WTC11 (cell line): ENCODE measurements at regions not wholly inside any gene's neighbourhood (a gene's known extent, or its start where the extent isn't known, plus 50 kb on each side); places are given as distances from the start of the nearest gene placed in this dataset.

Experiments
- ATAC-seq: fragments of 200-7000 bp; cut with Tn5 transposase; 2 replicates; pipeline ENCODE4 v1.10.0; 2021; ENCODE audit warnings: mild to moderate bottlenecking, moderate library complexity
- CTCF ChIA-PET: fragments of 300-600 bp; sonication (Branson Sonifier 250); formaldehyde crosslinking; loops from one replicate; lab custom pipeline; 2021; ENCODE audit warnings: antibody characterized with exemption; lab: Charles Lee
- POLR2A ChIA-PET: fragments of 350-600 bp; sonication (Branson Sonifier 250); formaldehyde crosslinking; loops from one replicate; lab custom pipeline; 2021; ENCODE audit warnings: antibody characterized with exemption; lab: Charles Lee
- DNase-seq: peaks from one replicate; pipeline ENCODE4 v3.0.0; 2021; ENCODE audit warnings: low spot score
- H3K27ac Mint-ChIP-seq: 2 replicates; pipeline ENCODE4 v1.8.0; 2021; ENCODE audit warnings: mixed read lengths
- H3K27me3 Mint-ChIP-seq: 2 replicates; pipeline ENCODE4 v1.8.0; 2021; ENCODE audit warnings: low read depth, mild to moderate bottlenecking, moderate library complexity, mixed read lengths
- H3K36me3 Mint-ChIP-seq: 2 replicates; pipeline ENCODE4 v1.8.0; 2021; ENCODE audit warnings: mixed read lengths
- H3K4me1 Mint-ChIP-seq: 2 replicates; pipeline ENCODE4 v1.8.0; 2022; ENCODE audit warnings: mixed read lengths
- H3K4me3 Mint-ChIP-seq: 2 replicates; pipeline ENCODE4 v1.8.0; 2021; ENCODE audit warnings: mild to moderate bottlenecking, moderate library complexity, mixed read lengths
- H3K9me3 Mint-ChIP-seq: 2 replicates; pipeline ENCODE4 v1.8.0; 2021; ENCODE audit warnings: mixed read lengths
- ATF1 ChIP-seq: sonication (generic); formaldehyde crosslinking; IDR thresholded peaks from 2 replicates; pipeline ENCODE4 v1.8.1; 2023; ENCODE audit warnings: mild to moderate bottlenecking, moderate library complexity, missing genetic modification reagents
- E2F5 ChIP-seq: sonication (generic); formaldehyde crosslinking; IDR thresholded peaks from 2 replicates; pipeline ENCODE4 v1.8.1; 2022; ENCODE audit warnings: mild to moderate bottlenecking, moderate library complexity, missing genetic modification reagents
- FOXP1 ChIP-seq: sonication (generic); formaldehyde crosslinking; IDR thresholded peaks from 2 replicates; pipeline ENCODE4 v1.8.0; 2022; ENCODE audit warnings: missing genetic modification reagents, mild to moderate bottlenecking, moderate library complexity, borderline replicate concordance
- GTF2I ChIP-seq: fragments of 250-450 bp; sonication (Bioruptor Pico); conservative IDR thresholded peaks from 2 replicates; pipeline ENCODE4 v1.4.0; 2021; ENCODE audit warnings: mild to moderate bottlenecking
- IRF2 ChIP-seq: sonication (generic); formaldehyde crosslinking; IDR thresholded peaks from 2 replicates; pipeline ENCODE4 v1.8.0; 2022; ENCODE audit warnings: low read depth, missing genetic modification reagents, borderline replicate concordance
- JUN ChIP-seq: sonication (generic); formaldehyde crosslinking; IDR thresholded peaks from 2 replicates; pipeline ENCODE4 v1.8.0; 2023; ENCODE audit warnings: mild to moderate bottlenecking, missing genetic modification reagents
- KAT7 ChIP-seq: sonication (generic); formaldehyde crosslinking; IDR thresholded peaks from 2 replicates; pipeline ENCODE4 v1.8.1; 2023; ENCODE audit warnings: missing genetic modification reagents, mild to moderate bottlenecking, borderline replicate concordance
- MLX ChIP-seq: sonication (generic); formaldehyde crosslinking; IDR thresholded peaks from 2 replicates; pipeline ENCODE4 v1.8.1; 2023; ENCODE audit warnings: mild to moderate bottlenecking, missing genetic modification reagents, moderate library complexity
- NFE2L1 ChIP-seq: sonication (generic); formaldehyde crosslinking; IDR thresholded peaks from 2 replicates; pipeline ENCODE4 v1.8.1; 2023; ENCODE audit warnings: missing genetic modification reagents
- NFYB ChIP-seq: sonication (generic); formaldehyde crosslinking; conservative IDR thresholded peaks from 2 replicates; pipeline ENCODE4 v1.8.0; 2022; ENCODE audit warnings: low read depth, missing genetic modification reagents
- NR3C1 ChIP-seq: sonication (generic); formaldehyde crosslinking; conservative IDR thresholded peaks from 2 replicates; pipeline ENCODE4 v1.8.1; 2023; ENCODE audit warnings: low read depth, mild to moderate bottlenecking, missing genetic modification reagents
- OVOL2 ChIP-seq: fragments of 250-450 bp; sonication (Bioruptor Pico); IDR thresholded peaks from 2 replicates; pipeline ENCODE4 v1.9.0; 2021; ENCODE audit warnings: mild to moderate bottlenecking, borderline replicate concordance
- PRDM15 ChIP-seq: sonication (generic); formaldehyde crosslinking; IDR thresholded peaks from 2 replicates; pipeline ENCODE4 v1.8.0; 2022; ENCODE audit warnings: missing genetic modification reagents
- PREB ChIP-seq: sonication (generic); formaldehyde crosslinking; IDR thresholded peaks from 2 replicates; pipeline ENCODE4 v1.8.1; 2022; ENCODE audit warnings: mild to moderate bottlenecking, missing genetic modification reagents, moderate library complexity, borderline replicate concordance
- ZBTB21 ChIP-seq: sonication (generic); formaldehyde crosslinking; IDR thresholded peaks from 2 replicates; pipeline ENCODE4 v1.8.1; 2023; ENCODE audit warnings: mild to moderate bottlenecking, missing genetic modification reagents, borderline replicate concordance
- ZBTB43 ChIP-seq: sonication (generic); formaldehyde crosslinking; IDR thresholded peaks from 2 replicates; pipeline ENCODE4 v1.8.1; 2023; ENCODE audit warnings: mild to moderate bottlenecking, missing genetic modification reagents
- ZMAT4 ChIP-seq: fragments of 250-450 bp; sonication (Bioruptor Pico); IDR thresholded peaks from 2 replicates; pipeline ENCODE4 v1.9.0; 2021; ENCODE audit warnings: mild to moderate bottlenecking
- ZNF219 ChIP-seq: sonication (generic); formaldehyde crosslinking; IDR thresholded peaks from 2 replicates; pipeline ENCODE4 v1.8.0; 2023; ENCODE audit warnings: missing genetic modification reagents, mild to moderate bottlenecking, borderline replicate concordance
- ZNF396 ChIP-seq: fragments of 250-450 bp; sonication (Bioruptor Pico); IDR thresholded peaks from 2 replicates; pipeline ENCODE4 v1.8.0; 2021; ENCODE audit warnings: mild to moderate bottlenecking, moderate library complexity, borderline replicate concordance
- ZNF532 ChIP-seq: fragments of 250-450 bp; sonication (Bioruptor Pico); IDR thresholded peaks from 2 replicates; pipeline ENCODE4 v1.9.0; 2021; ENCODE audit warnings: mild to moderate bottlenecking, borderline replicate concordance
- ZNF671 ChIP-seq: fragments of 250-450 bp; sonication (Bioruptor Pico); IDR thresholded peaks from 2 replicates; pipeline ENCODE4 v1.8.0; 2021; ENCODE audit warnings: mild to moderate bottlenecking
- ZSCAN18 ChIP-seq: fragments of 250-450 bp; sonication (Bioruptor Pico); IDR thresholded peaks from 2 replicates; pipeline ENCODE4 v2.1.2; 2022; ENCODE audit warnings: mild to moderate bottlenecking, moderate library complexity

GRCh38 chr16:5557448-5557847 is 459.9 kb upstream of the EEF2KMT start:
- ChIA-PET POLR2A (no interaction called here), CTCF (no interaction called here)
- Mint-ChIP-seq H3K27me3 (peaks cover 7% of the 10 kb centered on the region), H3K36me3 (peaks cover 52% of the 10 kb centered on the region), H3K27ac (no peak overlapping the region), H3K4me3 (no peak overlapping the region), H3K9me3 (peaks cover 77% of the 10 kb centered on the region), H3K4me1 (no peaks in the 10 kb centered on the region)
- TF ChIP-seq MLX (CRISPR knock-in tag): no peak
- no peak for TF ChIP-seq ZNF219 (CRISPR knock-in tag)
- TF ChIP-seq ZNF532: no peak
- no peak for TF ChIP-seq NFE2L1
- TF ChIP-seq ZNF671 (CRISPR knock-in tag): no peak
- TF ChIP-seq FOXP1: no peak
- TF ChIP-seq OVOL2 (CRISPR knock-in tag): no peak
- no peak for TF ChIP-seq JUN (CRISPR knock-in tag)
- TF ChIP-seq GTF2I (CRISPR knock-in tag): no peak
- no peak for TF ChIP-seq ZMAT4 (CRISPR knock-in tag)
- TF ChIP-seq ZBTB21 (CRISPR knock-in tag): no peak
- DNase-seq (no peak), ATAC-seq (no peak)

- no peak for ATAC-seq
- Mint-ChIP-seq H3K4me1 (no peaks in the 10 kb centered on the region), H3K27ac (no peak overlapping the region), H3K27me3 (peaks cover 10% of the 10 kb centered on the region), H3K36me3 (peaks cover 52% of the 10 kb centered on the region), H3K9me3 (peaks cover 77% of the 10 kb centered on the region), H3K4me3 (no peak overlapping the region)
- POLR2A ChIA-PET: no interaction called here
- no peak for TF ChIP-seq ZSCAN18 (CRISPR knock-in tag)
- no peak for TF ChIP-seq PRDM15 (CRISPR knock-in tag)
- no peak for TF ChIP-seq NR3C1 (CRISPR knock-in tag)
- TF ChIP-seq KAT7 (CRISPR knock-in tag): no peak
- TF ChIP-seq ZBTB43 (CRISPR knock-in tag): no peak
- TF ChIP-seq IRF2: no peak
- TF ChIP-seq E2F5 (CRISPR knock-in tag): no peak
- TF ChIP-seq ATF1 (CRISPR knock-in tag): no peak
- no peak for TF ChIP-seq ZNF396 (CRISPR knock-in tag)
- TF ChIP-seq NFYB (CRISPR knock-in tag): no peak
- TF ChIP-seq PREB (CRISPR knock-in tag): no peak
- no peak for DNase-seq
- CTCF ChIA-PET: no interaction called here
Measured at GRCh38 chr16:5556158-5556810, 458.7 kb upstream of the EEF2KMT start.
